ENCODE measurements at regions not wholly inside any gene's neighbourhood (a gene's known extent, or its start where the extent isn't known, plus 50 kb on each side); places are given as distances from the start of the nearest gene placed in this dataset.

GRCh38 chr3:27877061-27878013, 155.2 kb upstream of the EOMES start (continued):
- TF ChIP-seq POLR2A (IDR thresholded peaks at IDR 0.05; ENCODE audit: borderline replicate concordance, extremely low read depth, insufficient read depth, insufficient read length) (no peak), POLR2AphosphoS5 (IDR thresholded peaks at IDR 0.05; ENCODE audit: low read depth, low read length) (no peak), RAD21 (IDR thresholded peaks at IDR 0.05; ENCODE audit: low read depth) (no peak), SP1 (IDR thresholded peaks at IDR 0.05; ENCODE audit: low read depth) (no peak), TCF7L2 (IDR thresholded peaks at IDR 0.05; ENCODE audit: borderline replicate concordance, extremely low read depth, insufficient read depth, insufficient read length) (no peak), FOSL1 (IDR thresholded peaks at IDR 0.05; ENCODE audit: low read depth) (no peak)

DNA sequence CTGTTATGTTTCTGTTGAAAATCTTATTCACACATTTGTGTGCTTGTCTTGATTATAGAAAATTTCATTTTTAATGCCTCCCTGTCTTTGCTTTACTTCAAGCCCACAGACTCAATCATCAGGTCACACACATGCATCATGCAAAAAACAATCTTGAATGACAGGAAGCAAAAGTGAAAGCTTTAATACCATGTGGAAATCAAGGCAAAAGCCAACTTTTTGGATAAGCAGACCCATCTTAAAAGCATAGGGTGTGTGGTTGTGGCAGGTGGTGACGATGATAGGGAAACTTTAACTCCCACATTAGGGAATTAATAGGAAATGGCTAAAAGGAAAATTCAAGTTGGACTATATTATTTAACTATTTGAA, 155.9 kb upstream of the EOMES start:
- Histone ChIP-seq H3K9me3 (ENCODE audit: control insufficient read depth in 1 of 2, insufficient read depth in 1 of 2, low read depth in 1 of 2, low read length in 2 of 2) (no peaks in the 10 kb centered on the region), H3K4me2 (ENCODE audit: low read length) (no peak overlapping the region), H3K9me2 (ENCODE audit: insufficient read depth) (no peaks in the 10 kb centered on the region), H3K4me1 (ENCODE audit: control insufficient read depth in 1 of 2, insufficient read depth in 2 of 2, low read length in 2 of 2) (no peaks in the 10 kb centered on the region), H3K9ac (ENCODE audit: low read length) (no peak overlapping the region), H3K27ac (ENCODE audit: low read depth, low read length) (no peak overlapping the region), H4K20me1 (ENCODE audit: insufficient read depth) (no peaks in the 10 kb centered on the region), H3K4me3 (replicated peaks in 1 of 2; ENCODE audit: low read depth in 1 of 2, low read length in 2 of 2) (no peak overlapping the region), H3K79me2 (ENCODE audit: insufficient read depth, low read length) (no peaks in the 10 kb centered on the region), H2AFZ (ENCODE audit: low read depth, low read length, poor library complexity, severe bottlenecking) (no peak overlapping the region), H3K27me3 (ENCODE audit: insufficient read depth, low read length) (0 out of 2 replicates have a peak, but pooled peaks cover 3% of the 10 kb centered on the region), H3K36me3 (ENCODE audit: control insufficient read depth in 1 of 2, insufficient read depth in 2 of 2, low read length in 2 of 2) (no peaks in the 10 kb centered on the region)
- no TSS peak for BruUV-seq (replicated peaks)
- ChIA-PET CTCF (no interaction called here), POLR2A (no interaction called here), RAD21 (ENCODE audit: low non-redundant PET in 1 of 2, low total read pairs in 2 of 2, uncharacterized antibody in 2 of 2, unreplicated experiment in 2 of 2) (no interaction called here)
- TF ChIP-seq, protein P1, sequence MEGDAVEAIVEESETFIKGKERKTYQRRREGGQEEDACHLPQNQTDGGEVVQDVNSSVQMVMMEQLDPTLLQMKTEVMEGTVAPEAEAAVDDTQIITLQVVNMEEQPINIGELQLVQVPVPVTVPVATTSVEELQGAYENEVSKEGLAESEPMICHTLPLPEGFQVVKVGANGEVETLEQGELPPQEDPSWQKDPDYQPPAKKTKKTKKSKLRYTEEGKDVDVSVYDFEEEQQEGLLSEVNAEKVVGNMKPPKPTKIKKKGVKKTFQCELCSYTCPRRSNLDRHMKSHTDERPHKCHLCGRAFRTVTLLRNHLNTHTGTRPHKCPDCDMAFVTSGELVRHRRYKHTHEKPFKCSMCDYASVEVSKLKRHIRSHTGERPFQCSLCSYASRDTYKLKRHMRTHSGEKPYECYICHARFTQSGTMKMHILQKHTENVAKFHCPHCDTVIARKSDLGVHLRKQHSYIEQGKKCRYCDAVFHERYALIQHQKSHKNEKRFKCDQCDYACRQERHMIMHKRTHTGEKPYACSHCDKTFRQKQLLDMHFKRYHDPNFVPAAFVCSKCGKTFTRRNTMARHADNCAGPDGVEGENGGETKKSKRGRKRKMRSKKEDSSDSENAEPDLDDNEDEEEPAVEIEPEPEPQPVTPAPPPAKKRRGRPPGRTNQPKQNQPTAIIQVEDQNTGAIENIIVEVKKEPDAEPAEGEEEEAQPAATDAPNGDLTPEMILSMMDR (IDR thresholded peaks at IDR 0.05 in 2 of 3, conservative IDR thresholded peaks at IDR 0.05 in 1 of 3; ENCODE audit: borderline replicate concordance in 1 of 3, insufficient read depth in 1 of 3, low read depth in 2 of 3, low read length in 2 of 3): no peak
- TF ChIP-seq ATF3 (IDR thresholded peaks at IDR 0.05) (no peak), CBX3 (IDR thresholded peaks at IDR 0.05; ENCODE audit: low read depth) (no peak), REST (IDR thresholded peaks at IDR 0.05; ENCODE audit: low read depth) (no peak), CEBPB (IDR thresholded peaks at IDR 0.05; ENCODE audit: low read depth) (no peak), EZH2 (IDR thresholded peaks at IDR 0.05) (no peak), EGR1 (IDR thresholded peaks at IDR 0.05; ENCODE audit: low read depth) (no peak), ZNF274 (IDR thresholded peaks at IDR 0.05; ENCODE audit: low read depth, low read length) (no peak), JUND (IDR thresholded peaks at IDR 0.05) (no peak), EZH2phosphoT487 (IDR thresholded peaks at IDR 0.05; ENCODE audit: borderline replicate concordance) (no peak), TCF7L2 (IDR thresholded peaks at IDR 0.05; ENCODE audit: borderline replicate concordance, extremely low read depth, insufficient read depth, insufficient read length) (no peak), RAD21 (IDR thresholded peaks at IDR 0.05; ENCODE audit: low read depth) (no peak), SP1 (IDR thresholded peaks at IDR 0.05; ENCODE audit: low read depth) (no peak), YY1 (IDR thresholded peaks at IDR 0.05; ENCODE audit: extremely low read depth, insufficient replicate concordance, low read depth, low read length) (no peak), SRF (IDR thresholded peaks at IDR 0.05; ENCODE audit: low read depth) (no peak), SIN3A (IDR thresholded peaks at IDR 0.05; ENCODE audit: low read depth) (no peak), POLR2A (IDR thresholded peaks at IDR 0.05; ENCODE audit: borderline replicate concordance, extremely low read depth, insufficient read depth, insufficient read length) (no peak)
- ATAC-seq (no peak), DNase-seq (ENCODE audit: low read depth, low spot score) (no peak)
- intact Hi-C loops (cut with micrococcal nuclease): no loop called here
